ENCODE measurements at regions not wholly inside any gene's neighbourhood (a gene's known extent, or its start where the extent isn't known, plus 50 kb on each side); places are given as distances from the start of the nearest gene placed in this dataset.

- DNase-seq, result peak in 2 of 14 experiments; percentile 34 to 44
- Mint-ChIP-seq H3K36me3 (ENCODE audit: low read depth) (no peaks in the 10 kb centered on the region), H3K4me1 (ENCODE audit: low read depth) (peaks cover 5% of the 10 kb centered on the region), H3K4me3 (no peak overlapping the region), H3K9me3 (no peaks in the 10 kb centered on the region), H3K27ac (no peak overlapping the region), H3K27me3 (no peaks in the 10 kb centered on the region)
- no peak for TF ChIP-seq CTCF (IDR thresholded peaks at IDR 0.05)
- no peak for ATAC-seq (ENCODE audit: poor library complexity)
- peaks cover 3% of the 10 kb centered on the region for H3K4me1 ChIP-seq (ENCODE audit: insufficient read depth, low read length)
- H3K27me3 ChIP-seq (ENCODE audit: control insufficient read depth in 1 of 2, insufficient read depth in 2 of 2, low read length in 2 of 2), result no peaks in the 10 kb centered on the region
- no peaks in the 10 kb centered on the region for H3K36me3 ChIP-seq (ENCODE audit: insufficient read depth, low read length)
- ChIA-PET CTCF (no interaction called here), POLR2A (no interaction called here)
- H3K4me3 ChIP-seq (ENCODE audit: low read length), result no peak overlapping the region
- intact Hi-C loops (cut with DNase I, micrococcal nuclease), result no loop called here
- no peaks in the 10 kb centered on the region for H3K9me3 ChIP-seq (ENCODE audit: control insufficient read depth in 1 of 2, insufficient read depth in 1 of 2, low read length in 2 of 2)
- no peak overlapping the region for H3K27ac ChIP-seq (ENCODE audit: low read depth in 1 of 2, low read length in 2 of 2)
Measured at GRCh38 chr13:28582225-28582891, 76.6 kb upstream of the POMP start.

- Histone ChIP-seq H3K36me3 (ENCODE audit: insufficient read depth, low read length) (no peaks in the 10 kb centered on the region), H3K9me3 (ENCODE audit: control insufficient read depth in 1 of 2, insufficient read depth in 1 of 2, low read length in 2 of 2) (no peaks in the 10 kb centered on the region), H3K27me3 (ENCODE audit: control insufficient read depth in 1 of 2, insufficient read depth in 2 of 2, low read length in 2 of 2) (no peaks in the 10 kb centered on the region), H3K4me1 (ENCODE audit: insufficient read depth, low read length) (peaks cover 3% of the 10 kb centered on the region), H3K27ac (ENCODE audit: low read depth in 1 of 2, low read length in 2 of 2) (no peak overlapping the region), H3K4me3 (ENCODE audit: low read length) (no peak overlapping the region)
- intact Hi-C loops (cut with DNase I, micrococcal nuclease), result no loop called here
- Mint-ChIP-seq H3K36me3 (ENCODE audit: low read depth) (no peaks in the 10 kb centered on the region), H3K9me3 (no peaks in the 10 kb centered on the region), H3K4me3 (no peak overlapping the region), H3K27ac (no peak overlapping the region), H3K4me1 (ENCODE audit: low read depth) (peaks cover 5% of the 10 kb centered on the region), H3K27me3 (no peaks in the 10 kb centered on the region)
- TF ChIP-seq CTCF (IDR thresholded peaks at IDR 0.05), result no peak
- ChIA-PET POLR2A (no interaction called here), CTCF (no interaction called here)
- DNase-seq (no peak), ATAC-seq (ENCODE audit: poor library complexity) (no peak)
Measured at GRCh38 chr13:28581451-28581850, 77.5 kb upstream of the POMP start.

- Mint-ChIP-seq H3K4me1 (ENCODE audit: low read depth) (no peaks in the 10 kb centered on the region), H3K27ac (no peak overlapping the region), H3K27me3 (no peaks in the 10 kb centered on the region), H3K4me3 (no peak overlapping the region), H3K9me3 (no peaks in the 10 kb centered on the region), H3K36me3 (ENCODE audit: low read depth) (no peaks in the 10 kb centered on the region)
- Histone ChIP-seq H3K4me1 (ENCODE audit: insufficient read depth, low read length) (no peaks in the 10 kb centered on the region), H3K9me3 (ENCODE audit: control insufficient read depth in 1 of 2, insufficient read depth in 1 of 2, low read length in 2 of 2) (no peaks in the 10 kb centered on the region), H3K36me3 (ENCODE audit: insufficient read depth, low read length) (no peaks in the 10 kb centered on the region), H3K4me3 (ENCODE audit: low read length) (no peak overlapping the region), H3K27me3 (ENCODE audit: control insufficient read depth in 1 of 2, insufficient read depth in 2 of 2, low read length in 2 of 2) (no peaks in the 10 kb centered on the region), H3K27ac (ENCODE audit: low read depth in 1 of 2, low read length in 2 of 2) (no peak overlapping the region)
- DNase-seq (no peak), ATAC-seq (ENCODE audit: poor library complexity) (no peak)
- ChIA-PET CTCF (no interaction called here), POLR2A (no interaction called here)
- intact Hi-C loops (cut with DNase I, micrococcal nuclease), result no loop called here
- no peak for TF ChIP-seq CTCF (IDR thresholded peaks at IDR 0.05)
Measured at GRCh38 chr13:28579736-28580135, 79.2 kb upstream of the POMP start.
